ENCODE measurements at regions not wholly inside any gene's neighbourhood (a gene's known extent, or its start where the extent isn't known, plus 50 kb on each side); places are given as distances from the start of the nearest gene placed in this dataset.
"Not testable (repeated sequence)": the region's sequence is repeated elsewhere in the genome, so short reads cannot be mapped to it uniquely, and the experiment has no call there.

- DNase-seq (ENCODE audit: extremely low spot score), result no peak
- no peaks in the 10 kb centered on the region for H3K36me3 ChIP-seq
- H3K27ac ChIP-seq (replicated peaks in 1 of 4), result no peak overlapping the region
- H3K9me3 ChIP-seq, result no peaks in the 10 kb centered on the region
- H3K4me1 ChIP-seq, result no peaks in the 10 kb centered on the region
- no peak overlapping the region for H3K4me3 ChIP-seq
- WGBS, result 81% methylated on average over 2 of the region's 2 CpGs
- TF ChIP-seq CTCF (IDR thresholded peaks at IDR 0.05), result no peak
- no peak for TF ChIP-seq POLR2A (IDR thresholded peaks at IDR 0.05; ENCODE audit: low read depth)
- no peak for TF ChIP-seq POLR2AphosphoS5 (IDR thresholded peaks at IDR 0.05)
- TF ChIP-seq EP300 (IDR thresholded peaks at IDR 0.05), result no peak
- intact Hi-C loops (cut with DNase I), result no loop called here
- H3K27me3 ChIP-seq, result no peaks in the 10 kb centered on the region
These were observed 69.6 kb downstream of the SLC41A2 start for GRCh38 chr12:104888481-104888880.

GRCh38 chr12:104887452-104887851, 70.6 kb downstream of the SLC41A2 start:
- no peak for DNase-seq (ENCODE audit: extremely low spot score)
- intact Hi-C loops (cut with DNase I), result no loop called here
- Histone ChIP-seq H3K27ac (replicated peaks in 1 of 4) (no peak overlapping the region), H3K4me3 (no peak overlapping the region), H3K36me3 (no peaks in the 10 kb centered on the region), H3K9me3 (no peaks in the 10 kb centered on the region), H3K4me1 (no peaks in the 10 kb centered on the region), H3K27me3 (no peaks in the 10 kb centered on the region)
- WGBS, result 88% methylated on average over 2 of the region's 2 CpGs
- TF ChIP-seq POLR2A (IDR thresholded peaks at IDR 0.05; ENCODE audit: low read depth) (no peak), EP300 (IDR thresholded peaks at IDR 0.05) (no peak), CTCF (IDR thresholded peaks at IDR 0.05) (no peak), POLR2AphosphoS5 (IDR thresholded peaks at IDR 0.05) (no peak)

GRCh38 chr12:104886418-104887401, 71.4 kb downstream of the SLC41A2 start:
- intact Hi-C loops (cut with DNase I), result no loop called here
- Histone ChIP-seq H3K27me3 (no peaks in the 10 kb centered on the region), H3K9me3 (no peaks in the 10 kb centered on the region), H3K27ac (replicated peaks in 1 of 4) (no peak overlapping the region), H3K36me3 (no peaks in the 10 kb centered on the region), H3K4me1 (no peaks in the 10 kb centered on the region), H3K4me3 (no peak overlapping the region)
- 64% methylated on average over 3 of the region's 3 CpGs for WGBS
- DNase-seq (ENCODE audit: extremely low spot score), result no peak
- TF ChIP-seq POLR2A (IDR thresholded peaks at IDR 0.05; ENCODE audit: low read depth) (no peak), POLR2AphosphoS5 (IDR thresholded peaks at IDR 0.05) (no peak), CTCF (IDR thresholded peaks at IDR 0.05) (no peak), EP300 (IDR thresholded peaks at IDR 0.05) (no peak)

- not testable (repeated sequence) for H3K27ac ChIP-seq (replicated peaks in 1 of 4); H3K4me1 ChIP-seq
- WGBS, result 97% methylated on average over 3 of the region's 3 CpGs
These were observed 79.2 kb downstream of the SLC41A2 start for GRCh38 chr12:104878858-104879257.

GRCh38 chr12:104877103-104877705, 80.9 kb downstream of the SLC41A2 start:
- 69% methylated on average over 3 of the region's 3 CpGs for WGBS
- no peaks in the 10 kb centered on the region for H3K36me3 ChIP-seq
- intact Hi-C loops (cut with DNase I), result loop anchor here (2.0 to 5.0 kb wide), 2 partner anchors 494 to 675 kb away; no protein-coding TSS in a partner anchor

More at GRCh38 chr12:104878858-104879257, 79.2 kb downstream of the SLC41A2 start:
- not testable (repeated sequence) for DNase-seq (ENCODE audit: extremely low spot score); H3K9me3 ChIP-seq; H3K4me3 ChIP-seq; H3K27me3 ChIP-seq; H3K36me3 ChIP-seq
- intact Hi-C loops (cut with DNase I), result loop anchor here (5.0 kb wide), 1 partner anchor 677 kb away; no protein-coding TSS in a partner anchor

More at GRCh38 chr12:104877103-104877705, 80.9 kb downstream of the SLC41A2 start:
- H3K27me3 ChIP-seq, result no peaks in the 10 kb centered on the region
- no peak for TF ChIP-seq POLR2AphosphoS5 (IDR thresholded peaks at IDR 0.05)
- peak; percentile 52 to 68 (median 63) for TF ChIP-seq CTCF (IDR thresholded peaks at IDR 0.05)
- no peak for DNase-seq (ENCODE audit: extremely low spot score)
- no peak overlapping the region for H3K27ac ChIP-seq (replicated peaks in 1 of 4)
- no peak overlapping the region for H3K4me3 ChIP-seq
- H3K4me1 ChIP-seq, result no peaks in the 10 kb centered on the region
- no peaks in the 10 kb centered on the region for H3K9me3 ChIP-seq
